ENCODE measurements at regions not wholly inside any gene's neighbourhood (a gene's known extent, or its start where the extent isn't known, plus 50 kb on each side); places are given as distances from the start of the nearest gene placed in this dataset.
"Not testable (repeated sequence)": the region's sequence is repeated elsewhere in the genome, so short reads cannot be mapped to it uniquely, and the experiment has no call there.

GRCh38 chr10:124213471-124213870, 120.1 kb upstream of the CHST15 start:
- no peak for DNase-seq (ENCODE audit: low read depth in 2 of 2)

- no peak for DNase-seq (ENCODE audit: low read depth in 2 of 2)
Measured at GRCh38 chr10:124212702-124213101, 119.3 kb upstream of the CHST15 start.

- DNase-seq (ENCODE audit: low read depth in 2 of 2): no peak
Measured at GRCh38 chr10:124211921-124212320, 118.5 kb upstream of the CHST15 start.

- no peak for DNase-seq (ENCODE audit: low read depth in 2 of 2)
Measured at GRCh38 chr10:124210263-124210662, 116.9 kb upstream of the CHST15 start.

GRCh38 chr10:124207391-124207790, 114.0 kb upstream of the CHST15 start:
- no peak for DNase-seq (ENCODE audit: low read depth in 2 of 2)

GRCh38 chr10:124206616-124207015, 113.2 kb upstream of the CHST15 start:
- DNase-seq (ENCODE audit: low read depth in 2 of 2): no peak

GRCh38 chr10:124205432-124205831, 112.0 kb upstream of the CHST15 start:
- DNase-seq (ENCODE audit: low read depth in 2 of 2): no peak

- DNase-seq (ENCODE audit: low read depth in 2 of 2): no peak
Measured at GRCh38 chr10:124204726-124205125, 111.3 kb upstream of the CHST15 start.

- no peak for DNase-seq (ENCODE audit: low read depth in 2 of 2)
Measured at GRCh38 chr10:124200011-124200410, 106.6 kb upstream of the CHST15 start.

- no peak for DNase-seq (ENCODE audit: low read depth in 2 of 2)
Measured at GRCh38 chr10:124198871-124199270, 105.5 kb upstream of the CHST15 start.

GRCh38 chr10:124198125-124198501, 104.7 kb upstream of the CHST15 start:
- no peak for DNase-seq (ENCODE audit: low read depth in 2 of 2)

- no peak for DNase-seq (ENCODE audit: low read depth in 2 of 2)
Measured at GRCh38 chr10:124197371-124198124, 104.2 kb upstream of the CHST15 start.

GRCh38 chr10:124196659-124197058, 103.3 kb upstream of the CHST15 start:
- no peak for DNase-seq (ENCODE audit: low read depth in 2 of 2)

GRCh38 chr10:124194199-124194824, 100.9 kb upstream of the CHST15 start:
- DNase-seq (ENCODE audit: low read depth in 2 of 2): no peak

GRCh38 chr10:124193309-124193696, 99.9 kb upstream of the CHST15 start:
- no peak for DNase-seq (ENCODE audit: low read depth in 2 of 2)

- not testable (repeated sequence) for DNase-seq (ENCODE audit: low read depth in 2 of 2)
Measured at GRCh38 chr10:124192664-124193308, 99.4 kb upstream of the CHST15 start.

GRCh38 chr10:124190476-124190875, 97.1 kb upstream of the CHST15 start:
- not testable (repeated sequence) for DNase-seq (ENCODE audit: low read depth in 2 of 2)

GRCh38 chr10:124186956-124187355, 93.6 kb upstream of the CHST15 start:
- no peak for DNase-seq (ENCODE audit: low read depth in 2 of 2)

GRCh38 chr10:124185084-124185483, 91.7 kb upstream of the CHST15 start:
- no peak for DNase-seq (ENCODE audit: low read depth in 2 of 2)

GRCh38 chr10:124184208-124184830, 90.9 kb upstream of the CHST15 start:
- DNase-seq (ENCODE audit: low read depth in 2 of 2): no peak

- DNase-seq (ENCODE audit: low read depth in 2 of 2): no peak
Measured at GRCh38 chr10:124183617-124184016, 90.2 kb upstream of the CHST15 start.

GRCh38 chr10:124182088-124182541, 88.7 kb upstream of the CHST15 start:
- DNase-seq (ENCODE audit: low read depth in 2 of 2): no peak

All from stimulated activated CD4-positive, alpha-beta T cell treated with anti-CD3 and anti-CD28 coated beads, Interleukin-12 subunit alpha, Interleukin-12 subunit beta, amount 100 ng/mL, for 24 hours (primary cell).